Hepatocyte (in vitro differentiated cells): ENCODE measurements at regions not wholly inside any gene's neighbourhood (a gene's known extent, or its start where the extent isn't known, plus 50 kb on each side); places are given as distances from the start of the nearest gene placed in this dataset. TPM values are rescaled to one million over a fixed set of nuclear protein-coding genes. Genes with fewer than 3 reads are reported as not detected.
A peak's percentile ranks its signal among the peaks of the same experiment; 100 is the strongest.

Experiments used
- DNase-seq: peaks from one replicate; pipeline ENCODE4 v3.0.0-alpha.2; 2016; ENCODE audit warnings: low spot score
- H2AFZ ChIP-seq: fragments of 200-600 bp; sonication (generic); 2 replicates; pipeline ENCODE4 v1.6.0; 2016; ENCODE audit warnings: antibody characterized with exemption, mild to moderate bottlenecking
- H3K27ac ChIP-seq: fragments of 200-600 bp; sonication (generic); 2 replicates; pipeline ENCODE4 v1.5.1; 2016; ENCODE audit warnings: mild to moderate bottlenecking
- H3K27me3 ChIP-seq: fragments of 200-600 bp; sonication (generic); 2 replicates; pipeline ENCODE4 v1.6.1; 2016
- H3K36me3 ChIP-seq: fragments of 200-600 bp; sonication (generic); replicated peaks from 2 replicates; pipeline ENCODE4 v1.5.1; 2016; ENCODE audit warnings: low read depth; ENCODE audit not compliant: insufficient read depth
- H3K4me1 ChIP-seq: fragments of 200-600 bp; sonication (generic); 2 replicates; pipeline ENCODE4 v1.5.1; 2016; ENCODE audit warnings: mild to moderate bottlenecking, moderate library complexity; ENCODE audit not compliant: insufficient read depth
- H3K4me2 ChIP-seq: fragments of 200-600 bp; sonication (generic); 2 replicates; pipeline ENCODE4 v1.6.0; 2016
- H3K4me3 ChIP-seq: fragments of 200-600 bp; sonication (generic); 2 replicates; pipeline ENCODE4 v1.5.1; 2016; ENCODE audit warnings: mild to moderate bottlenecking
- H3K79me2 ChIP-seq: fragments of 200-600 bp; sonication (generic); 2 replicates; pipeline ENCODE4 v1.6.0; 2017; ENCODE audit warnings: mild to moderate bottlenecking
- H3K9me2 ChIP-seq: fragments of 200-600 bp; sonication (generic); replicated peaks from 2 replicates; pipeline ENCODE4 v1.6.0; 2017; ENCODE audit warnings: mild to moderate bottlenecking; ENCODE audit not compliant: insufficient read depth
- H3K9me3 ChIP-seq: fragments of 200-600 bp; sonication (generic); 2 replicates; pipeline ENCODE4 v1.5.1; 2016; ENCODE audit warnings: low read depth, mild to moderate bottlenecking
- H4K20me1 ChIP-seq: fragments of 200-600 bp; sonication (generic); 2 replicates; pipeline ENCODE4 v1.6.0; 2016; ENCODE audit warnings: mild to moderate bottlenecking; ENCODE audit not compliant: insufficient read depth, poor library complexity, severe bottlenecking
- CTCF ChIP-seq: fragments of 200-600 bp; sonication (generic); IDR thresholded peaks from 2 replicates; pipeline ENCODE4 v1.5.1; 2016; ENCODE audit warnings: antibody characterized with exemption, mild to moderate bottlenecking; ENCODE audit not compliant: poor library complexity
- EZH2 ChIP-seq: fragments of 200-600 bp; sonication (generic); IDR thresholded peaks from 2 replicates; pipeline ENCODE4 v1.6.1; 2016; ENCODE audit warnings: antibody characterized with exemption, mild to moderate bottlenecking, borderline replicate concordance
- EZH2phosphoT487 ChIP-seq: fragments of 200-600 bp; sonication (generic); IDR thresholded peaks from one replicate; pipeline ENCODE4 v1.6.1; 2018; ENCODE audit warnings: antibody characterized with exemption, mild to moderate bottlenecking, low read depth, moderate library complexity; ENCODE audit not compliant: unreplicated experiment, severe bottlenecking
- WGBS: methylation state at CpG from one replicate; pipeline ENCODE4 v1.1.6; 2016; ENCODE audit warnings: low lambda C conversion rate; ENCODE audit errors: missing lambda C conversion rate; 5-methylcytosine and 5-hydroxymethylcytosine counted together
- small RNA-seq: library from RNA; depleted of rRNA; stranded (forward); fragments of <200 nt; gene quantifications from one replicate; pipeline ENCODE3, GENCODE V24; 2014

DNA sequence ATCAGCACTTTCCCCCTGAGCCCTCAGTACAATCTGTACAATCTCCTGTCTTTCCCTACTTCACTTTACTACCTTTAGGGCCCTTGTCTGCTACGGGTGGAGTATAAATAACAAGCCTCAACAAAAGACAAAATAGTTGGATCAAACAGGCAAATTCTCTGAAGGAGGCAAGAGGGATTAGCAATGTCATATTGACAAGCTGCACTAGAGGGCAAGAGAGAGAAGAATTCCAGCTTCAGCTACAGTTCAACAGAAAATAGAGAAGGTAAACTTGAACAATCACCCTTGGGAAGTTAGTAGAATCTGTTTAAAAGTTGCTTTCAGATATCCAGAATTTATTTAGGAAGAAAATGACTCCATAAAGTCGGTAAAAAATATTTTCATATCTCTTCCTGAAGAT is 68.4 kb upstream of the IZUMO3 start:
- H4K20me1 ChIP-seq, result no peaks in the 10 kb centered on the region
- H3K4me3 ChIP-seq, result no peak overlapping the region
- DNase-seq, result peak; percentile 4
- no peaks in the 10 kb centered on the region for H3K27me3 ChIP-seq
- TF ChIP-seq CTCF (peak; percentile 39), EZH2 (no peak), EZH2phosphoT487 (no peak)
- no peaks in the 10 kb centered on the region for H3K9me2 ChIP-seq
- no peaks in the 10 kb centered on the region for H3K9me3 ChIP-seq
- H2AFZ ChIP-seq, result no peak overlapping the region
- H3K27ac ChIP-seq, result no peak overlapping the region
- H3K36me3 ChIP-seq, result no peaks in the 10 kb centered on the region
- no peaks in the 10 kb centered on the region for H3K79me2 ChIP-seq
- WGBS, result 21% methylated on average over 2 of the region's 2 CpGs
- no peaks in the 10 kb centered on the region for H3K4me1 ChIP-seq
- no peak overlapping the region for H3K4me2 ChIP-seq

DNA sequence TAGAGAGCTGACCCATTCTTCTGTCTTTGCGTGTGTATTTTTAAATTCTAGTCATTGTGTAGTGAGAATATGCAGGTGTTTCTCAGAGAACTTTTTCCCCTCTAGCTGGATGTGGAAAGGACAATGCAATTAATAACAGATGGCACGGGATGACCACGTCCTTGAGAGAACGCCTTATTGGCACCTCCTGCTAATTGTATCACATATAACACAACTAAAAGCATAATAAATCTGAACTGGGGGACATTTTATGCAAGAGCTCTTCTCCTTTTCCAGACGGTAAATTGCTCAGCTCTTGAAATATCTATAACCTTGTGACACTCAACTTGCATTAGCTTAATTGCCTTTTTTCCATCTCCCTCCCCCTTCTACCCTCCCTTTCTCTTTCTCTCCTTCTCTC is 62.9 kb upstream of the IZUMO3 start:
- no peaks in the 10 kb centered on the region for H3K9me2 ChIP-seq
- no peaks in the 10 kb centered on the region for H3K4me1 ChIP-seq
- H3K36me3 ChIP-seq, result no peaks in the 10 kb centered on the region
- H3K27ac ChIP-seq, result no peak overlapping the region
- H3K9me3 ChIP-seq, result no peaks in the 10 kb centered on the region
- TF ChIP-seq CTCF (no peak), EZH2phosphoT487 (no peak), EZH2 (no peak)
- no peaks in the 10 kb centered on the region for H3K27me3 ChIP-seq
- no peak overlapping the region for H3K4me3 ChIP-seq
- no peak overlapping the region for H2AFZ ChIP-seq
- no peaks in the 10 kb centered on the region for H4K20me1 ChIP-seq
- H3K79me2 ChIP-seq, result no peaks in the 10 kb centered on the region
- 69% methylated on average over 5 of the region's 5 CpGs for WGBS
- DNase-seq, result no peak
- H3K4me2 ChIP-seq, result no peak overlapping the region

- DNase-seq, result no peak
- Histone ChIP-seq H3K36me3 (no peaks in the 10 kb centered on the region), H3K79me2 (no peaks in the 10 kb centered on the region), H3K9me2 (no peaks in the 10 kb centered on the region), H2AFZ (no peak overlapping the region), H3K4me1 (no peaks in the 10 kb centered on the region), H3K27ac (no peak overlapping the region), H3K9me3 (no peaks in the 10 kb centered on the region), H3K4me3 (no peak overlapping the region), H4K20me1 (no peaks in the 10 kb centered on the region), H3K27me3 (no peaks in the 10 kb centered on the region), H3K4me2 (no peak overlapping the region)
- WGBS, result 73% methylated on average over 4 of the region's 4 CpGs
- no peak for TF ChIP-seq EZH2phosphoT487
- no peak for TF ChIP-seq EZH2
- TF ChIP-seq CTCF, result no peak
Measured at GRCh38 chr9:24602693-24603352, 57.1 kb upstream of the IZUMO3 start.

Small RNA genes lying in the stretch of these regions (small RNA-seq; reads per million reads assigned to genes)
- gene RMRPP5, result not detected
